ENCODE measurements at regions not wholly inside any gene's neighbourhood (a gene's known extent, or its start where the extent isn't known, plus 50 kb on each side); places are given as distances from the start of the nearest gene placed in this dataset.
"Not testable (repeated sequence)": the region's sequence is repeated elsewhere in the genome, so short reads cannot be mapped to it uniquely, and the experiment has no call there.

DNA sequence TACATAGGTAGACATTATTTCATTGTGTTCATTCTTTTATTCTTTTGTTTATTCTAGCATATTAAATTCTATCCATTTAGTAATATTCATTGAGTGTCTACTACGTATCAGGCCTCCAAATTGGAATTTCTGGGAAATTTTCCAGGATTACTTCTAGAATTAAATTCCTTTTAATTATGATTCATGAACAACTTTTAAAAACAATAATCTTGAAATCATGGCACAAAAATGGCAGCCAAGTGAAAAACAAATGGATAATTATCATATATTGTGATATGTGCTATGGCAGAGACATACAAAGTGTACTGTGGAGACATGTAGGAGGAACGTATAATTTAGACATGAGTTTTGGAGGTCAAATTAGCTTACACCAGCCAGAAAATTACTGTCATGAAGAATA lies 868.5 kb downstream of the FAT4 start:
- Histone ChIP-seq H3K9me3 (peaks cover 0 to 5% (median 0%) of the 10 kb centered on the region in 8 donors), H3K4me3 (no peak overlapping the region), H3K27ac (peak overlapping the region in 1 of 8 donors; percentile 10), H3K4me1 (no peaks in the 10 kb centered on the region), H3K27me3 (replicated peaks in 1 of 7) (no peaks in the 10 kb centered on the region), H3K36me3 (no peaks in the 10 kb centered on the region)
- intact Hi-C loops (cut with DNase I; ENCODE audit: low total_unique reads), result no loop called here
- no peak for TF ChIP-seq POLR2AphosphoS5 (IDR thresholded peaks at IDR 0.05)
- TF ChIP-seq, protein P1, sequence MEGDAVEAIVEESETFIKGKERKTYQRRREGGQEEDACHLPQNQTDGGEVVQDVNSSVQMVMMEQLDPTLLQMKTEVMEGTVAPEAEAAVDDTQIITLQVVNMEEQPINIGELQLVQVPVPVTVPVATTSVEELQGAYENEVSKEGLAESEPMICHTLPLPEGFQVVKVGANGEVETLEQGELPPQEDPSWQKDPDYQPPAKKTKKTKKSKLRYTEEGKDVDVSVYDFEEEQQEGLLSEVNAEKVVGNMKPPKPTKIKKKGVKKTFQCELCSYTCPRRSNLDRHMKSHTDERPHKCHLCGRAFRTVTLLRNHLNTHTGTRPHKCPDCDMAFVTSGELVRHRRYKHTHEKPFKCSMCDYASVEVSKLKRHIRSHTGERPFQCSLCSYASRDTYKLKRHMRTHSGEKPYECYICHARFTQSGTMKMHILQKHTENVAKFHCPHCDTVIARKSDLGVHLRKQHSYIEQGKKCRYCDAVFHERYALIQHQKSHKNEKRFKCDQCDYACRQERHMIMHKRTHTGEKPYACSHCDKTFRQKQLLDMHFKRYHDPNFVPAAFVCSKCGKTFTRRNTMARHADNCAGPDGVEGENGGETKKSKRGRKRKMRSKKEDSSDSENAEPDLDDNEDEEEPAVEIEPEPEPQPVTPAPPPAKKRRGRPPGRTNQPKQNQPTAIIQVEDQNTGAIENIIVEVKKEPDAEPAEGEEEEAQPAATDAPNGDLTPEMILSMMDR (IDR thresholded peaks at IDR 0.05 in 8 of 11, conservative IDR thresholded peaks at IDR 0.05 in 3 of 11), result no peak
- no peak for TF ChIP-seq POLR2A (IDR thresholded peaks at IDR 0.05)
- 52 to 72% (median 63%) methylated on average over 2 of the region's 2 CpGs for WGBS, 5 donors
- no peak for DNase-seq

DNA sequence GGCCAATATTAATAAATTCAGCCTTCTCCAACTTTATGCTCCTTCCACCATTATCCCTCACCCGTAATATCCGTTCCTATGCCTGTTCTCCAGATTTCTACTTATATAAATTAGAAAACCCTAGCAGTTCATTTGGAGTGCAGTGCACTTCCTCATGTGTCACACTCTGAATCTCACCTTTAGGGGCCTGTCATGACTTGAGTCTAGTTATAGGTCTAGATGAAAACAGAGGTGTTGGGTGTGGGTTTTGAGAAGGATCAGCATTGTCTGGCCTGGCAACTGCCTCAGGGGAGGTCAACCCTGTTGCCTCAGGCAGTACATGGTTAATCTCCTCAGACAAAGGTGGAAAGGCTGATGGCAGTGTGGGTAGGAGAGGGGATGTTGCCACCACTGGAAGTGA lies 876.8 kb downstream of the FAT4 start:
- TF ChIP-seq, protein P1 (IDR thresholded peaks at IDR 0.05 in 8 of 11, conservative IDR thresholded peaks at IDR 0.05 in 3 of 11), result no peak
- no peak for TF ChIP-seq POLR2AphosphoS5 (IDR thresholded peaks at IDR 0.05)
- TF ChIP-seq POLR2A (IDR thresholded peaks at IDR 0.05), result no peak
- no peak for DNase-seq
- WGBS, 5 donors, result 85 to 97% (median 94%) methylated on average over 2 of the region's 2 CpGs

DNA sequence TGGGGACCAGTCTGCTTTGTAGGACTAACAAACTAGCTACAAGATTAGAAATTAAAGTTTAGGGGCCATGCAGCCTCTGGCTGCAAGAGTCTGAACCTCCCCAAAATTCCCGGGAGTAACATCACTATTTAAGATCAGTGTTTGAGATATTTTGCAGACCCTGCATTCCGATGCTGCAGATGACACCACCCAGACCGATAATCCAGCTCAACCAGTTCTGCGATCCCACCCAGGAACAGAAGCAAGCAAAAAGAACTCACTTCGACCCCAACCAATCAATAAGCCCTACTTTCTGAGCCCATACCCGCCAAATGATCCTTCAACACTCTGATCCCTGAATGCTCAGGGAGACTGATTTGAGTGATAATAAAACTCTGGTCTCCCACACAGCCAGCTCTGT lies 877.8 kb downstream of the FAT4 start:
- TF ChIP-seq POLR2A (IDR thresholded peaks at IDR 0.05) (no peak), POLR2AphosphoS5 (IDR thresholded peaks at IDR 0.05) (no peak)
- TF ChIP-seq, protein P1 (IDR thresholded peaks at IDR 0.05 in 8 of 11, conservative IDR thresholded peaks at IDR 0.05 in 3 of 11), result no peak
- whole genome bisulfite sequencing, 5 donors, result 82 to 98% (median 91%) methylated on average over 6 of the region's 6 CpGs
- Histone ChIP-seq H3K27me3 (replicated peaks in 1 of 7) (no peaks in the 10 kb centered on the region), H3K36me3 (no peaks in the 10 kb centered on the region), H3K9me3 (peaks cover 0 to 11% (median 0%) of the 10 kb centered on the region in 8 donors), H3K4me1 (no peaks in the 10 kb centered on the region), H3K27ac (no peak overlapping the region), H3K4me3 (no peak overlapping the region)
- no peak for DNase-seq
- intact Hi-C loops (cut with DNase I; ENCODE audit: low total_unique reads), result no loop called here

More for the DNA sequence above, 876.8 kb downstream of the FAT4 start:
- H3K4me1 ChIP-seq, result no peaks in the 10 kb centered on the region
- no peaks in the 10 kb centered on the region for H3K27me3 ChIP-seq (replicated peaks in 1 of 7)
- intact Hi-C loops (cut with DNase I; ENCODE audit: low total_unique reads), result no loop called here
- no peak overlapping the region for H3K4me3 ChIP-seq
- peaks cover 0 to 11% (median 0%) of the 10 kb centered on the region in 8 donors for H3K9me3 ChIP-seq
- no peaks in the 10 kb centered on the region for H3K36me3 ChIP-seq
- no peak overlapping the region for H3K27ac ChIP-seq

DNA sequence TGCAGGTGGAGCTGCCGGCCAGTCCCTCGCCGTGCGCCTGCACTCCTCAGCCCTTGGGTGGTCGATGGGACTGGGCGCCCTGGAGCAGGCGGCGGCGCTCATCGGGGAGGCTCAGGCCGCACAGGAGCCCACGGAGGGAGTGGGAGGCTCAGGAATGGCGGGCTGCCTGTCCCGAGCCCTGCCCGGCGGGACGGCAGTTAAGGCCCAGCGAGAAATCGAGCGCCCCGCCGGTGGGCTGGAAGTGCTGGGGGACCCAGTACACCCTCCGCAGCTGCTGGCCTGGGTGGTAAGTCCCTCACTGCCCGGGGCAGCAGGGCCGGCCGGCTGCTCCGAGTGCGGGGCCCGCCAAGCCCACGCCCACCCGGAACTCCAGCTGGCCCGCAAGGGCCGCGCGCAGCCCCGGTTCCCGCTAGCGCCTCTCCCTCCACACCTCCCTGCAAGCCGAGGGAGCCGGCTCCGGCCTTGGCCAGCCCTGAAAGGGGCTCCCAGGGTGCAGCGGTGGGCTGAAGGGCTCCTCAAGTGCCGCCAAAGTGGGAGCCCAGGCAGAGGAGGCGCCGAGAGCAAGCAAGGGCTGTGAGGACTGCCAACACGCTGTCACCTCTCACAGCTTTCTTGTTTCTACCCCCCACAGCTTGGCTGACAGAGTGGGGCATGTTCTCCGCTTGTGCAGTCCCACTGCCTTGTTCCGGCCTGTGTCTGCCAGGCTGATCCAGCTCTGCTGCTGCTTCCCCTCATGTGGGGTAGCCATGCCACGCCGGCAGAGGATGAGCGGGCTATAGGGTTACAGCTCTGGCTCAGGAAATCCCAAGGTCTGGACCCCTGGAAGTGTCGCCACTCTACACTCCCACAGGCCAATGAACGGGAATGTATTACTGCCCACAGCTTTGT lies 886.7 kb downstream of the FAT4 start:
- H3K36me3 ChIP-seq; H3K4me1 ChIP-seq; DNase-seq; H3K4me3 ChIP-seq; H3K27me3 ChIP-seq (replicated peaks in 1 of 7); intact Hi-C loops (cut with DNase I; ENCODE audit: low total_unique reads); H3K27ac ChIP-seq: not testable (repeated sequence)
- peaks cover 0 to 33% (median 12%) of the 10 kb centered on the region in 8 donors for H3K9me3 ChIP-seq
- WGBS, 5 donors, result 88 to 95% (median 92%) methylated on average over 17 to 53 of the region's 53 CpGs

All from spleen (tissue), 11 donors.